H9 (cell line): ENCODE measurements at regions not wholly inside any gene's neighbourhood (a gene's known extent, or its start where the extent isn't known, plus 50 kb on each side); places are given as distances from the start of the nearest gene placed in this dataset.

Experiments
- DNase-seq: peaks from one replicate; pipeline ENCODE4 v3.0.0-alpha.2; 2017
- H2AFZ ChIP-seq: one replicate; pipeline ENCODE4 v1.6.1; 2013; ENCODE audit warnings: mild to moderate bottlenecking, low read length, control low read depth, moderate library complexity
- H2AK5ac ChIP-seq: 2 replicates; pipeline ENCODE4 v1.6.1; 2013; ENCODE audit warnings: low read length, control low read depth, mixed read lengths; ENCODE audit not compliant: insufficient read length
- H2BK120ac ChIP-seq: one replicate; pipeline ENCODE4 v1.6.1; 2013; ENCODE audit warnings: low read depth, mild to moderate bottlenecking, low read length, control low read depth, inconsistent platforms; ENCODE audit not compliant: poor library complexity, severe bottlenecking
- H2BK12ac ChIP-seq: 2 replicates; pipeline ENCODE4 v1.6.1; 2013; ENCODE audit warnings: low read length, control low read depth, mixed read lengths, low read depth; ENCODE audit not compliant: insufficient read length
- H2BK15ac ChIP-seq: 2 replicates; pipeline ENCODE4 v1.6.1; 2013; ENCODE audit warnings: low read depth, low read length, control low read depth
- H2BK20ac ChIP-seq: one replicate; pipeline ENCODE4 v1.6.1; 2013; ENCODE audit warnings: low read depth, mild to moderate bottlenecking, low read length, control low read depth, inconsistent platforms; ENCODE audit not compliant: poor library complexity, severe bottlenecking
- H2BK5ac ChIP-seq: 2 replicates; pipeline ENCODE4 v1.6.1; 2013; ENCODE audit warnings: low read length, control low read depth, mixed read lengths; ENCODE audit not compliant: insufficient read length
- H3K14ac ChIP-seq: 2 replicates; pipeline ENCODE4 v1.6.1; 2013; ENCODE audit warnings: low read length, control low read depth; ENCODE audit not compliant: insufficient read depth
- H3K18ac ChIP-seq: 2 replicates; pipeline ENCODE4 v1.6.1; 2013; ENCODE audit warnings: low read depth, mild to moderate bottlenecking, mixed read lengths, low read length, control low read depth; ENCODE audit not compliant: insufficient read length
- H3K23ac ChIP-seq: 2 replicates; pipeline ENCODE4 v1.6.1; 2013; ENCODE audit warnings: low read length, control low read depth, mixed read lengths, low read depth; ENCODE audit not compliant: insufficient read length
- H3K23me2 ChIP-seq: 2 replicates; pipeline ENCODE4 v1.6.1; 2013; ENCODE audit warnings: low read depth, mild to moderate bottlenecking, mixed read lengths, low read length, control low read depth; ENCODE audit not compliant: insufficient read length, poor library complexity, severe bottlenecking
- H3K27ac ChIP-seq: 2 replicates; pipeline ENCODE4 v1.5.1; 2013; ENCODE audit warnings: low read length, control low read depth, mixed read lengths, low read depth; ENCODE audit not compliant: insufficient read length
- H3K27me3 ChIP-seq: 2 replicates; pipeline ENCODE4 v1.6.1; 2013; ENCODE audit warnings: low read length, control low read depth, inconsistent platforms; ENCODE audit not compliant: insufficient read depth
- H3K4ac ChIP-seq: 2 replicates; pipeline ENCODE4 v1.6.1; 2013; ENCODE audit warnings: low read depth, mild to moderate bottlenecking, control low read depth, inconsistent platforms, low read length, moderate library complexity
- H3K4me1 ChIP-seq: 2 replicates; pipeline ENCODE4 v1.6.1; 2013; ENCODE audit warnings: low read length, control low read depth, inconsistent platforms; ENCODE audit not compliant: insufficient read depth
- H3K4me2 ChIP-seq: 2 replicates; pipeline ENCODE4 v1.6.1; 2013; ENCODE audit warnings: low read length, control low read depth, mixed read lengths; ENCODE audit not compliant: insufficient read length, insufficient read depth
- H3K56ac ChIP-seq: 2 replicates; pipeline ENCODE4 v1.6.1; 2013; ENCODE audit warnings: low read depth, mild to moderate bottlenecking, mixed read lengths, low read length, control low read depth; ENCODE audit not compliant: insufficient read length
- H3K79me1 ChIP-seq: 2 replicates; pipeline ENCODE4 v1.6.1; 2013; ENCODE audit warnings: low read depth, mild to moderate bottlenecking, moderate library complexity, low read length, control low read depth, inconsistent platforms; ENCODE audit not compliant: insufficient read depth, poor library complexity, severe bottlenecking
- H3K79me2 ChIP-seq: 2 replicates; pipeline ENCODE4 v1.6.1; 2013; ENCODE audit warnings: low read length, control low read depth, inconsistent platforms; ENCODE audit not compliant: insufficient read depth
- H3K9ac ChIP-seq: 2 replicates; pipeline ENCODE4 v1.6.1; 2013; ENCODE audit warnings: low read length, control low read depth, mixed read lengths; ENCODE audit not compliant: insufficient read length; ENCODE audit errors: extremely low read depth
- H3K9me3 ChIP-seq: one replicate; pipeline ENCODE4 v1.6.1; 2013; ENCODE audit warnings: low read depth, low read length, inconsistent platforms; ENCODE audit not compliant: control insufficient read depth
- H3T11ph ChIP-seq: one replicate; pipeline ENCODE4 v1.6.1; 2013; ENCODE audit warnings: mild to moderate bottlenecking, low read length, control low read depth, inconsistent platforms
- H4K20me1 ChIP-seq: one replicate; pipeline ENCODE4 v1.6.1; 2013; ENCODE audit not compliant: control insufficient read depth, insufficient read length, insufficient read depth
- H4K5ac ChIP-seq: 2 replicates; pipeline ENCODE4 v1.6.1; 2013; ENCODE audit warnings: low read depth, mild to moderate bottlenecking, mixed read lengths, low read length, control low read depth; ENCODE audit not compliant: insufficient read length
- H4K8ac ChIP-seq: replicated peaks from 2 replicates; pipeline ENCODE4 v1.6.1; 2013; ENCODE audit warnings: low read length, control low read depth, mixed read lengths, low read depth; ENCODE audit not compliant: insufficient read length
- H4K91ac ChIP-seq: 2 replicates; pipeline ENCODE4 v1.6.1; 2013; ENCODE audit warnings: low read depth, mild to moderate bottlenecking, moderate library complexity, mixed read lengths, low read length, control low read depth; ENCODE audit not compliant: insufficient read length
- H3K27ac Mint-ChIP-seq, 3 experiments: 2 replicates in 2 of 3; 3 replicates in 1 of 3; pipeline ENCODE4 v1.8.0; 2020 to 2021; ENCODE audit warnings: mixed read lengths in 3 of 3, mild to moderate bottlenecking in 1 of 3, moderate library complexity in 1 of 3
- H3K27me3 Mint-ChIP-seq: 2 replicates; pipeline ENCODE4 v1.8.0; 2021; ENCODE audit warnings: low read depth, mild to moderate bottlenecking, moderate library complexity, mixed read lengths
- H3K36me3 Mint-ChIP-seq, 3 experiments: 2 replicates in 2 of 3; 3 replicates in 1 of 3; pipeline ENCODE4 v1.8.0; 2020 to 2021; ENCODE audit warnings: low read depth in 3 of 3, mixed read lengths in 3 of 3; ENCODE audit not compliant: insufficient read depth in 1 of 3
- H3K4me1 Mint-ChIP-seq, 2 experiments: 2 replicates each; pipeline ENCODE4 v1.8.0; 2020; ENCODE audit warnings: mixed read lengths in 2 of 2
- H3K4me3 Mint-ChIP-seq, 2 experiments: 2 replicates in 1 of 2; 3 replicates in 1 of 2; pipeline ENCODE4 v1.8.0; 2020 to 2021; ENCODE audit warnings: mild to moderate bottlenecking in 2 of 2, mixed read lengths in 2 of 2, moderate library complexity in 1 of 2
- H3K9me3 Mint-ChIP-seq, 2 experiments: 2 replicates in 1 of 2; 3 replicates in 1 of 2; pipeline ENCODE4 v1.8.0; 2020; ENCODE audit warnings: mild to moderate bottlenecking in 2 of 2, mixed read lengths in 2 of 2, moderate library complexity in 1 of 2
- CTCF ChIP-seq: fragments of 200-600 bp; sonication (generic); conservative IDR thresholded peaks from 3 replicates; pipeline ENCODE4 v1.8.0; 2021; ENCODE audit warnings: antibody characterized with exemption, mild to moderate bottlenecking
- WGBS: extraction: QIAGEN DNeasy Blood & Tissue Kit; methylation state at CpG from one replicate; pipeline ENCODE4 v1.1.7; 2013; ENCODE audit warnings: missing lambda C conversion rate, low lambda C conversion rate, mixed read lengths; ENCODE audit not compliant: insufficient read length; ENCODE audit errors: extremely low coverage; 5-methylcytosine and 5-hydroxymethylcytosine counted together

GRCh38 chr5:109620651-109621050 lies 69.1 kb upstream of the MAN2A1 start:
- H3K4me3 Mint-ChIP-seq: no peak overlapping the region
- no peak overlapping the region for H2AK5ac ChIP-seq
- no peak overlapping the region for H3K9ac ChIP-seq
- H3K4me1 Mint-ChIP-seq: no peaks in the 10 kb centered on the region
- no peak overlapping the region for H4K5ac ChIP-seq
- peaks cover 2 to 4% of the 10 kb centered on the region in 2 experiments; a peak in 2 of 5 replicates for H3K9me3 Mint-ChIP-seq
- H3K23ac ChIP-seq: no peak overlapping the region
- no peak overlapping the region for H3K27ac ChIP-seq
- H2BK20ac ChIP-seq: no peak overlapping the region
- no peaks in the 10 kb centered on the region for H4K20me1 ChIP-seq
- no peak overlapping the region for H2BK12ac ChIP-seq
- no peak overlapping the region for H3K4me2 ChIP-seq
- no peak overlapping the region for H3T11ph ChIP-seq
- no peak overlapping the region for H2BK15ac ChIP-seq
- no peaks in the 10 kb centered on the region for H3K79me2 ChIP-seq
- H3K14ac ChIP-seq: no peak overlapping the region
- no peaks in the 10 kb centered on the region for H3K23me2 ChIP-seq
- H3K9me3 ChIP-seq: no peaks in the 10 kb centered on the region
- H3K18ac ChIP-seq: no peak overlapping the region
- no peak overlapping the region for H2BK5ac ChIP-seq
- no peak overlapping the region for H2BK120ac ChIP-seq
- H4K8ac ChIP-seq: no peak overlapping the region
- no peak for DNase-seq
- WGBS: no CpG with 5 or more reads among the region's 1 CpG
- H3K79me1 ChIP-seq: no peaks in the 10 kb centered on the region
- H3K4ac ChIP-seq: no peak overlapping the region
- TF ChIP-seq CTCF: no peak
- no peaks in the 10 kb centered on the region for H3K27me3 ChIP-seq
- no peak overlapping the region for H3K56ac ChIP-seq
- H3K36me3 Mint-ChIP-seq: peaks cover 0 to 3% (median 0%) of the 10 kb centered on the region in 3 experiments; a peak in 1 of 7 replicates
- no peaks in the 10 kb centered on the region for H3K27me3 Mint-ChIP-seq
- H3K4me1 ChIP-seq: no peaks in the 10 kb centered on the region
- H4K91ac ChIP-seq: no peak overlapping the region
- no peak overlapping the region for H3K27ac Mint-ChIP-seq
- no peak overlapping the region for H2AFZ ChIP-seq
